Pancreas (tissue), 10 donors: ENCODE measurements at regions not wholly inside any gene's neighbourhood (a gene's known extent, or its start where the extent isn't known, plus 50 kb on each side); places are given as distances from the start of the nearest gene placed in this dataset.
A peak's percentile ranks its signal among the peaks of the same experiment; 100 is the strongest.

Experiments
- ATAC-seq, 4 donors: fragments of 200-7000 bp; cut with Tn5 transposase; one replicate each; pipeline versions ENCODE4 v1.8.0 to v1.9.1; 2020; ENCODE audit warnings: mild to moderate bottlenecking in 4 of 4, moderate library complexity in 4 of 4
- DNase-seq, 6 donors: peaks; one replicate each; pipeline ENCODE4 v3.0.0-alpha.2; 2020
- FAIRE-seq: peaks from 2 replicates; lab custom pipeline; 2012; peaks lifted over from hg19 to GRCh38; lab: Jason Lieb, UNC
- H3K27ac ChIP-seq, 4 donors: fragments of 200-600 bp; sonication (generic); 1 replicate in 3 of 4; 2 replicates in 1 of 4; pipeline versions ENCODE4 v1.5.0 to v1.8.0; 2020
- H3K27me3 ChIP-seq, 4 donors: fragments of 200-600 bp; one replicate each; pipeline ENCODE4 v1.8.0; 2021
- H3K36me3 ChIP-seq, 3 donors: fragments of 200-600 bp; sonication (generic) in 1 of 3; one replicate each; pipeline versions ENCODE4 v1.5.0 to v1.8.0; 2020 to 2021
- H3K4me1 ChIP-seq, 3 donors: fragments of 200-600 bp; one replicate each; pipeline ENCODE4 v1.8.0; 2021
- H3K4me3 ChIP-seq, 4 donors: fragments of 200-600 bp; sonication (generic) in 2 of 4; one replicate each; pipeline versions ENCODE4 v1.5.0 to v1.8.0; 2020 to 2021
- H3K9me3 ChIP-seq, 4 donors: fragments of 200-600 bp; one replicate each; pipeline ENCODE4 v1.8.0; 2021
- CTCF ChIP-seq, 4 donors: fragments of 200-600 bp; sonication (generic) in 3 of 4; IDR thresholded peaks; one replicate each; pipeline versions ENCODE4 v1.5.0 to v1.8.0; 2021; ENCODE audit warnings: antibody characterized with exemption in 4 of 4
- WGBS, 2 donors: extraction: QIAGEN DNeasy Blood & Tissue Kit; methylation state at CpG; one replicate each; pipeline ENCODE4 v1.1.7; 2013; 5-methylcytosine and 5-hydroxymethylcytosine counted together
- intact Hi-C, 3 donors: fragments of 100-400 bp; cut with DNase I; formaldehyde crosslinking; loops; one replicate each; pipeline versions ENCODE4 v1.11.1 to v1.14.2; 2022
- donor health status: healthy with polysubstance abuse.
- donor health status: DM: no; HTN: no; CAD: no; lungs with moderate emphysema.
- donor health status: DM: no; HTN: no; CAD: no.
- donor health status: control.
- donor health status: control.
- donor health status: Bipolar disorder and iron deficiency.
- donor health status: DM: yes; HTN: yes; CAD: no.
- donor health status: DM: no; HTN: no; CAD: no.
- donor health status: DM: no; HTN: no; CAD: no.
- donor health status: DM: yes; HTN: yes; CAD: no.

- WGBS, 2 donors = 38 to 40% methylated on average over 10 to 11 of the region's 11 CpGs
- intact Hi-C loops = no loop called here
- no peak for ATAC-seq
- Histone ChIP-seq H3K27me3 (no peaks in the 10 kb centered on the region), H3K36me3 (no peaks in the 10 kb centered on the region), H3K9me3 (no peaks in the 10 kb centered on the region), H3K4me1 (no peaks in the 10 kb centered on the region), H3K4me3 (no peak overlapping the region), H3K27ac (no peak overlapping the region)
- DNase-seq = peak in 1 of 6 donors; percentile 35
- no peak for TF ChIP-seq CTCF (IDR thresholded peaks at IDR 0.05)
- FAIRE-seq = no peak
These were observed 80.2 kb upstream of the RUFY1 start for GRCh38 chr5:179470201-179470600.

GRCh38 chr5:179468696-179469095 lies 81.7 kb upstream of the RUFY1 start:
- Histone ChIP-seq H3K36me3 (no peaks in the 10 kb centered on the region), H3K27ac (no peak overlapping the region), H3K9me3 (no peaks in the 10 kb centered on the region), H3K27me3 (no peaks in the 10 kb centered on the region), H3K4me3 (no peak overlapping the region), H3K4me1 (no peaks in the 10 kb centered on the region)
- no peak for TF ChIP-seq CTCF (IDR thresholded peaks at IDR 0.05)
- 63 to 69% methylated on average over 8 of the region's 8 CpGs for WGBS, 2 donors
- intact Hi-C loops = no loop called here
- FAIRE-seq (no peak), ATAC-seq (no peak), DNase-seq (peak in 1 of 6 donors; percentile 23)

GRCh38 chr5:179467441-179467840 lies 82.9 kb upstream of the RUFY1 start:
- ATAC-seq (no peak), FAIRE-seq (no peak), DNase-seq (no peak)
- Histone ChIP-seq H3K4me1 (no peaks in the 10 kb centered on the region), H3K4me3 (no peak overlapping the region), H3K36me3 (no peaks in the 10 kb centered on the region), H3K9me3 (no peaks in the 10 kb centered on the region), H3K27me3 (no peaks in the 10 kb centered on the region), H3K27ac (no peak overlapping the region)
- intact Hi-C loops = no loop called here
- no peak for TF ChIP-seq CTCF (IDR thresholded peaks at IDR 0.05)
- WGBS, 2 donors = 85 to 92% methylated on average over 11 of the region's 11 CpGs

- DNase-seq = no peak
These were observed 85.7 kb upstream of the RUFY1 start for GRCh38 chr5:179464631-179465030.

GRCh38 chr5:179462040-179462439 lies 88.3 kb upstream of the RUFY1 start:
- intact Hi-C loops = no loop called here
- FAIRE-seq (no peak), ATAC-seq (no peak)

More at GRCh38 chr5:179464631-179465030, 85.7 kb upstream of the RUFY1 start:
- Histone ChIP-seq H3K4me3 (no peak overlapping the region), H3K4me1 (no peaks in the 10 kb centered on the region), H3K27ac (no peak overlapping the region), H3K9me3 (no peaks in the 10 kb centered on the region), H3K36me3 (no peaks in the 10 kb centered on the region), H3K27me3 (no peaks in the 10 kb centered on the region)
- FAIRE-seq (no peak), ATAC-seq (no peak)
- WGBS, 2 donors = 75 to 84% methylated on average over 10 of the region's 10 CpGs
- intact Hi-C loops = no loop called here
- TF ChIP-seq CTCF (IDR thresholded peaks at IDR 0.05) = no peak

More at GRCh38 chr5:179462040-179462439, 88.3 kb upstream of the RUFY1 start:
- Histone ChIP-seq H3K4me1 (no peaks in the 10 kb centered on the region), H3K36me3 (no peaks in the 10 kb centered on the region), H3K9me3 (no peaks in the 10 kb centered on the region), H3K27ac (no peak overlapping the region), H3K27me3 (no peaks in the 10 kb centered on the region), H3K4me3 (no peak overlapping the region)
- WGBS, 2 donors = 55 to 75% methylated on average over 12 of the region's 12 CpGs
- no peak for TF ChIP-seq CTCF (IDR thresholded peaks at IDR 0.05)
- no peak for DNase-seq
